ENCODE measurements at regions not wholly inside any gene's neighbourhood (a gene's known extent, or its start where the extent isn't known, plus 50 kb on each side); places are given as distances from the start of the nearest gene placed in this dataset.

GRCh38 chr3:71858503-71859122 is 73.7 kb upstream of the PROK2 start:
- ChIA-PET CTCF (interaction anchor here (0.7 to 6.5 kb wide), 13 partner anchors 15 to 294 kb away, joined by 3 to 71 read pairs (median 4); no protein-coding TSS in a partner anchor), POLR2A (interaction anchor here (0.6 to 1.4 kb wide), 2 partner anchors 134 to 188 kb away, joined by 3 to 4 read pairs; no protein-coding TSS in a partner anchor)
- DNase-seq (ENCODE audit: unreplicated experiment) = no peak
- H3K36me3 Mint-ChIP-seq (ENCODE audit: insufficient read depth, unreplicated experiment) = no peaks in the 10 kb centered on the region
- H3K27ac Mint-ChIP-seq (ENCODE audit: low read depth, unreplicated experiment) = no peak overlapping the region
- no peak for TF ChIP-seq CTCF (IDR thresholded peaks at IDR 0.05; ENCODE audit: unreplicated experiment)
- H3K27me3 Mint-ChIP-seq (ENCODE audit: insufficient read depth, unreplicated experiment) = peaks cover 39% of the 10 kb centered on the region
- no TSS peak for BruUV-seq (replicated peaks)
- H3K9me3 Mint-ChIP-seq (ENCODE audit: unreplicated experiment) = no peaks in the 10 kb centered on the region
- H3K4me3 Mint-ChIP-seq (ENCODE audit: unreplicated experiment) = no peak overlapping the region
- no peaks in the 10 kb centered on the region for H3K4me1 Mint-ChIP-seq (ENCODE audit: insufficient read depth, unreplicated experiment)
- intact Hi-C loops (cut with micrococcal nuclease) = loop anchor here (1.0 to 10.0 kb wide), 3 partner anchors 128 to 1324 kb away; no protein-coding TSS in a partner anchor

GRCh38 chr3:71857956-71858355 is 73.0 kb upstream of the PROK2 start:
- no peaks in the 10 kb centered on the region for H3K4me1 Mint-ChIP-seq (ENCODE audit: insufficient read depth, unreplicated experiment)
- ChIA-PET POLR2A (no interaction called here), CTCF (interaction anchor here (1.5 to 6.5 kb wide), 4 partner anchors 16 to 147 kb away, joined by 8 to 71 read pairs (median 30); no protein-coding TSS in a partner anchor)
- no peaks in the 10 kb centered on the region for H3K36me3 Mint-ChIP-seq (ENCODE audit: insufficient read depth, unreplicated experiment)
- intact Hi-C loops (cut with micrococcal nuclease) = loop anchor here (5.0 to 10.0 kb wide), 2 partner anchors 146 to 1323 kb away; no protein-coding TSS in a partner anchor
- TF ChIP-seq CTCF (IDR thresholded peaks at IDR 0.05; ENCODE audit: unreplicated experiment) = no peak
- DNase-seq (ENCODE audit: unreplicated experiment) = no peak
- H3K27me3 Mint-ChIP-seq (ENCODE audit: insufficient read depth, unreplicated experiment) = peaks cover 33% of the 10 kb centered on the region
- no peak overlapping the region for H3K27ac Mint-ChIP-seq (ENCODE audit: low read depth, unreplicated experiment)
- H3K9me3 Mint-ChIP-seq (ENCODE audit: unreplicated experiment) = no peaks in the 10 kb centered on the region
- no peak overlapping the region for H3K4me3 Mint-ChIP-seq (ENCODE audit: unreplicated experiment)
- no TSS peak for BruUV-seq (replicated peaks)

GRCh38 chr3:71854706-71855105 is 69.8 kb upstream of the PROK2 start:
- TF ChIP-seq CTCF (IDR thresholded peaks at IDR 0.05; ENCODE audit: unreplicated experiment) = no peak
- intact Hi-C loops (cut with micrococcal nuclease) = loop anchor here (5.0 to 10.0 kb wide), 2 partner anchors 142 to 1320 kb away; no protein-coding TSS in a partner anchor
- Mint-ChIP-seq H3K9me3 (ENCODE audit: unreplicated experiment) (no peaks in the 10 kb centered on the region), H3K27me3 (ENCODE audit: insufficient read depth, unreplicated experiment) (peaks cover under 1% of the 10 kb centered on the region), H3K4me3 (ENCODE audit: unreplicated experiment) (no peak overlapping the region), H3K4me1 (ENCODE audit: insufficient read depth, unreplicated experiment) (no peaks in the 10 kb centered on the region), H3K27ac (ENCODE audit: low read depth, unreplicated experiment) (no peak overlapping the region), H3K36me3 (ENCODE audit: insufficient read depth, unreplicated experiment) (no peaks in the 10 kb centered on the region)
- ChIA-PET CTCF (interaction anchor here (0.6 to 1.6 kb wide), 3 partner anchors 76 to 126 kb away, joined by 3 to 6 read pairs (median 5); no protein-coding TSS in a partner anchor), POLR2A (no interaction called here)
- DNase-seq (ENCODE audit: unreplicated experiment) = no peak
- BruUV-seq (replicated peaks) = no TSS peak

GRCh38 chr3:71854096-71854495 is 69.1 kb upstream of the PROK2 start:
- intact Hi-C loops (cut with micrococcal nuclease) = loop anchor here (10.0 kb wide), 1 partner anchor 1319 kb away; no protein-coding TSS in a partner anchor
- no peaks in the 10 kb centered on the region for H3K36me3 Mint-ChIP-seq (ENCODE audit: insufficient read depth, unreplicated experiment)
- BruUV-seq (replicated peaks) = no TSS peak
- TF ChIP-seq CTCF (IDR thresholded peaks at IDR 0.05; ENCODE audit: unreplicated experiment) = no peak
- CTCF ChIA-PET = interaction anchor here (0.7 to 1.6 kb wide), 3 partner anchors 11 to 125 kb away, joined by 3 to 6 read pairs (median 3); no protein-coding TSS in a partner anchor
- H3K4me1 Mint-ChIP-seq (ENCODE audit: insufficient read depth, unreplicated experiment) = no peaks in the 10 kb centered on the region
- no peaks in the 10 kb centered on the region for H3K9me3 Mint-ChIP-seq (ENCODE audit: unreplicated experiment)
- DNase-seq (ENCODE audit: unreplicated experiment) = no peak
- H3K4me3 Mint-ChIP-seq (ENCODE audit: unreplicated experiment) = no peak overlapping the region
- no peaks in the 10 kb centered on the region for H3K27me3 Mint-ChIP-seq (ENCODE audit: insufficient read depth, unreplicated experiment)
- H3K27ac Mint-ChIP-seq (ENCODE audit: low read depth, unreplicated experiment) = no peak overlapping the region
- POLR2A ChIA-PET = interaction anchor here (0.6 kb wide), 1 partner anchor 107 kb away, joined by 3 read pairs; no protein-coding TSS in a partner anchor

Measured in MCF 10A (cell line).